CD14-positive monocyte (primary cell): ENCODE measurements at regions not wholly inside any gene's neighbourhood (a gene's known extent, or its start where the extent isn't known, plus 50 kb on each side); places are given as distances from the start of the nearest gene placed in this dataset.

Source experiments
- DNase-seq, 3 donors: peaks; one replicate each; pipeline ENCODE4 v3.0.0-alpha.2; 2011 to 2022
- H2AFZ ChIP-seq: 2 replicates; pipeline ENCODE4 v1.6.0; 2012; ENCODE audit warnings: mild to moderate bottlenecking, low read depth, low read length, inconsistent platforms; ENCODE audit not compliant: insufficient read depth, poor library complexity, severe bottlenecking
- H3K27ac ChIP-seq, 2 donors: 1 replicate in 1 of 2; 2 replicates in 1 of 2; pipeline ENCODE4 v1.5.1; 2012 to 2013; ENCODE audit warnings: low read length in 2 of 2, control low read depth in 1 of 2, inconsistent platforms in 1 of 2, low read depth in 1 of 2, mild to moderate bottlenecking in 1 of 2
- H3K27me3 ChIP-seq, 2 donors: one replicate each; pipeline versions ENCODE4 v1.6.0 to v1.6.1; 2011 to 2013; ENCODE audit warnings: low read length in 2 of 2; ENCODE audit not compliant: control insufficient read depth in 2 of 2, insufficient read depth in 2 of 2
- H3K36me3 ChIP-seq, 2 donors: replicated peaks in 1 of 2; 1 replicate in 1 of 2; 2 replicates in 1 of 2; pipeline versions ENCODE4 v1.5.1 to v1.6.1; 2012 to 2013; ENCODE audit warnings: low read length in 2 of 2, control low read depth in 1 of 2, inconsistent platforms in 1 of 2, mild to moderate bottlenecking in 1 of 2; ENCODE audit not compliant: insufficient read depth in 2 of 2, control insufficient read depth in 1 of 2
- H3K4me1 ChIP-seq, 2 donors: 1 replicate in 1 of 2; 2 replicates in 1 of 2; pipeline versions ENCODE4 v1.5.1 to v1.6.1; 2012 to 2013; ENCODE audit warnings: low read length in 2 of 2, control low read depth in 1 of 2, inconsistent platforms in 1 of 2, mild to moderate bottlenecking in 1 of 2, moderate library complexity in 1 of 2; ENCODE audit not compliant: insufficient read depth in 2 of 2, control insufficient read depth in 1 of 2
- H3K4me2 ChIP-seq: replicated peaks from 2 replicates; pipeline ENCODE3; 2012; ENCODE audit warnings: low read length, moderate library complexity, mild to moderate bottlenecking; ENCODE audit not compliant: poor library complexity, severe bottlenecking; ENCODE audit errors: extremely low read depth
- H3K4me3 ChIP-seq, 3 experiments: fragments of 200-600 bp in 1 of 3; sonication (generic) in 1 of 3; replicated peaks in 1 of 3; 1 replicate in 2 of 3; 2 replicates in 1 of 3; pipeline ENCODE4 v1.5.1; 2011 to 2013; ENCODE audit warnings: low read length in 3 of 3, mild to moderate bottlenecking in 3 of 3, control low read depth in 2 of 3, low read depth in 2 of 3, inconsistent platforms in 1 of 3, moderate library complexity in 1 of 3
- H3K79me2 ChIP-seq: 2 replicates; pipeline ENCODE4 v1.6.0; 2012; ENCODE audit warnings: mild to moderate bottlenecking, control low read depth, inconsistent platforms, low read length, moderate library complexity; ENCODE audit not compliant: insufficient read depth
- H3K9ac ChIP-seq: 2 replicates; pipeline ENCODE4 v1.6.0; 2017; ENCODE audit warnings: low read length, mild to moderate bottlenecking; ENCODE audit not compliant: insufficient read depth, poor library complexity, severe bottlenecking
- H3K9me3 ChIP-seq, 2 donors: replicated peaks in 1 of 2; 1 replicate in 1 of 2; 2 replicates in 1 of 2; pipeline versions ENCODE4 v1.5.1 to v1.6.1; 2012 to 2013; ENCODE audit warnings: low read length in 2 of 2, control low read depth in 1 of 2; ENCODE audit not compliant: control insufficient read depth in 1 of 2, insufficient read depth in 1 of 2
- H4K20me1 ChIP-seq: 2 replicates; pipeline ENCODE4 v1.6.0; 2012; ENCODE audit warnings: mild to moderate bottlenecking, low read length, control low read depth, moderate library complexity; ENCODE audit not compliant: insufficient read depth
- H3K27ac Mint-ChIP-seq, 7 donors: one replicate each; pipeline ENCODE4 v1.8.0; 2020; ENCODE audit warnings: mild to moderate bottlenecking in 7 of 7, mixed read lengths in 7 of 7, moderate library complexity in 6 of 7, inconsistent platforms in 2 of 7
- H3K27me3 Mint-ChIP-seq, 3 donors: one replicate each; pipeline ENCODE4 v1.8.0; 2021 to 2022; ENCODE audit warnings: low read depth in 3 of 3, mild to moderate bottlenecking in 3 of 3, mixed read lengths in 3 of 3, moderate library complexity in 3 of 3, inconsistent platforms in 1 of 3
- H3K36me3 Mint-ChIP-seq, 2 donors: one replicate each; pipeline ENCODE4 v1.8.0; 2020; ENCODE audit warnings: mixed read lengths in 2 of 2, inconsistent platforms in 1 of 2, mild to moderate bottlenecking in 1 of 2
- H3K4me1 Mint-ChIP-seq: one replicate; pipeline ENCODE4 v1.8.0; 2020; ENCODE audit warnings: mild to moderate bottlenecking, mixed read lengths
- H3K4me3 Mint-ChIP-seq, 2 donors: one replicate each; pipeline ENCODE4 v1.8.0; 2020; ENCODE audit warnings: mild to moderate bottlenecking in 2 of 2, mixed read lengths in 2 of 2, moderate library complexity in 1 of 2
- H3K9me3 Mint-ChIP-seq, 7 donors: one replicate each; pipeline ENCODE4 v1.8.0; 2020 to 2022; ENCODE audit warnings: mixed read lengths in 7 of 7, mild to moderate bottlenecking in 6 of 7, moderate library complexity in 6 of 7, inconsistent platforms in 2 of 7
- CTCF ChIP-seq: fragments of 200-600 bp; IDR thresholded peaks from one replicate; pipeline ENCODE4 v1.8.0; 2022; ENCODE audit warnings: antibody characterized with exemption, mild to moderate bottlenecking
- WGBS: methylation state at CpG from one replicate; pipeline ENCODE4 v1.1.5; 2013; ENCODE audit warnings: missing lambda C conversion rate; ENCODE audit not compliant: insufficient coverage; 5-methylcytosine and 5-hydroxymethylcytosine counted together
- intact Hi-C, 2 donors: fragments of 100-400 bp; cut with micrococcal nuclease; formaldehyde crosslinking; loops; one replicate each; pipeline versions ENCODE4 v1.15.0 to v1.15.1; 2023

- no peaks in the 10 kb centered on the region for H3K9me3 ChIP-seq
- Mint-ChIP-seq H3K9me3 (peaks cover 0 to 4% (median 3%) of the 10 kb centered on the region in 7 donors), H3K27ac (no peak overlapping the region), H3K27me3 (no peaks in the 10 kb centered on the region), H3K4me3 (no peak overlapping the region), H3K4me1 (peaks cover 9% of the 10 kb centered on the region), H3K36me3 (no peaks in the 10 kb centered on the region)
- no peaks in the 10 kb centered on the region for H3K36me3 ChIP-seq
- peaks cover 0 to 2% of the 10 kb centered on the region in 2 donors for H3K4me1 ChIP-seq
- no peak overlapping the region for H3K4me3 ChIP-seq
- H2AFZ ChIP-seq, result no peak overlapping the region
- WGBS, result no CpG with 5 or more reads among the region's 3 CpGs
- no peak overlapping the region for H3K4me2 ChIP-seq
- no peak overlapping the region for H3K27ac ChIP-seq
- DNase-seq, result no peak
- H4K20me1 ChIP-seq, result no peaks in the 10 kb centered on the region
- TF ChIP-seq CTCF, result no peak
- H3K9ac ChIP-seq, result no peak overlapping the region
- intact Hi-C loops, result no loop called here
- H3K79me2 ChIP-seq, result no peaks in the 10 kb centered on the region
- no peaks in the 10 kb centered on the region for H3K27me3 ChIP-seq
These were observed 94.5 kb upstream of the EOLA2 start for GRCh38 chrX:150032742-150033141.

DNA sequence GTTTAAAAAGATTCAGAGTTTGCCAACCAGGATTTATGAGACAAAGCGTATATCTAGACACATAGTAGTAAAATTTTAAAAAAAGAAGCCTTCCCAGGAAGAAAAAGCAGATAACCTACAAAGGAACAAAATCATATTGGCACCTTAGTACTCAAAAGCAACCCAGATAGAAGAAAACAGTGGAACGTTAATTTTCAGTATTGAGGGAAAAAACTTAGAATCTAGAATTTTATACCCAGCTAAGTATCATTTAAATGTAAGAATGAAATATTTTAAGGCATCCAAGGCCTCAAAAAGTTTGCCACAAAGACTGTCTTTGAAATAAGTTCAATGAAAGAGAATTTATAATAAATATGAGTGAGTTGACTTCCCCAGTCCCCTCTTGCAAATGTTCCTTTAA is 96.5 kb upstream of the EOLA2 start:
- Mint-ChIP-seq H3K9me3 (peaks cover 0 to 6% (median 3%) of the 10 kb centered on the region in 7 donors), H3K4me3 (no peak overlapping the region), H3K27ac (no peak overlapping the region), H3K36me3 (no peaks in the 10 kb centered on the region), H3K4me1 (peaks cover 9% of the 10 kb centered on the region), H3K27me3 (no peaks in the 10 kb centered on the region)
- Histone ChIP-seq H3K4me2 (no peak overlapping the region), H3K4me3 (no peak overlapping the region), H3K4me1 (peaks cover 0 to 2% of the 10 kb centered on the region in 2 donors), H3K36me3 (no peaks in the 10 kb centered on the region), H3K27me3 (no peaks in the 10 kb centered on the region), H2AFZ (no peak overlapping the region), H4K20me1 (no peaks in the 10 kb centered on the region), H3K79me2 (no peaks in the 10 kb centered on the region), H3K27ac (no peak overlapping the region), H3K9ac (no peak overlapping the region), H3K9me3 (no peaks in the 10 kb centered on the region)
- no CpG with 5 or more reads among the region's 2 CpGs for WGBS
- intact Hi-C loops, result no loop called here
- no peak for TF ChIP-seq CTCF
- no peak for DNase-seq
